ENCODE measurements at regions not wholly inside any gene's neighbourhood (a gene's known extent, or its start where the extent isn't known, plus 50 kb on each side); places are given as distances from the start of the nearest gene placed in this dataset.

DNA sequence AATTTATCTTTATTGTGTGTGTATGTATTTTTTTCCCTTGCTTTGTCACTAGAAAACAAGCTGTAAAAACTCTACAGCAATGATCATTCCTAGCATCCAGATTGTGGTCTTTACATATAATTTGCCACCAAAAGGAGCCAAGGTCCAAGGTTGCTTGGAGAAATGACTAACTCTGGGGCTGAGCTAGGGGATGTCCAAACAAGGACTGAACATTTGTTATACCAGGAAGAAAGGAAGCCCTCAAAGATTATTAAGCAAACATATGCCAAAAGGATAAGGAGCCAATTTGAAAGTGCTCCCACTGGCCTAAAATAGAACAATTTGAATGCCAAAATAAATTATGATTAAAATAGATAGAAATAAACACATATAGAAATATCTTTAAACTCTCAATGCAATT lies 293.3 kb downstream of the ZIC1 start:
- TF ChIP-seq CTCF (IDR thresholded peaks at IDR 0.05) (no peak), POLR2A (IDR thresholded peaks at IDR 0.05) (no peak)

All from breast epithelium (tissue), 3 donors.